Posterior vena cava (tissue), 2 donors: ENCODE measurements at regions not wholly inside any gene's neighbourhood (a gene's known extent, or its start where the extent isn't known, plus 50 kb on each side); places are given as distances from the start of the nearest gene placed in this dataset.

Source experiments
- DNase-seq: peaks from one replicate; pipeline ENCODE4 v3.0.0-alpha.2; 2020; ENCODE audit warnings: low spot score
- intact Hi-C, 2 donors: fragments of 100-400 bp; cut with DNase I; formaldehyde crosslinking; loops; one replicate each; pipeline versions ENCODE4 v1.14.1 to v1.14.2; 2022 to 2023
- donor health status: DM: yes; HTN: yes; CAD: no.
- donor health status: DM: yes; HTN: yes; CAD: no.

- intact Hi-C loops = no loop called here
- DNase-seq = no peak
Observed at GRCh38 chr15:91508633-91509032, 344.9 kb upstream of the SLCO3A1 start.

- intact Hi-C loops = no loop called here
- DNase-seq = no peak
Observed at GRCh38 chr15:91514147-91514546, 339.4 kb upstream of the SLCO3A1 start.

DNA sequence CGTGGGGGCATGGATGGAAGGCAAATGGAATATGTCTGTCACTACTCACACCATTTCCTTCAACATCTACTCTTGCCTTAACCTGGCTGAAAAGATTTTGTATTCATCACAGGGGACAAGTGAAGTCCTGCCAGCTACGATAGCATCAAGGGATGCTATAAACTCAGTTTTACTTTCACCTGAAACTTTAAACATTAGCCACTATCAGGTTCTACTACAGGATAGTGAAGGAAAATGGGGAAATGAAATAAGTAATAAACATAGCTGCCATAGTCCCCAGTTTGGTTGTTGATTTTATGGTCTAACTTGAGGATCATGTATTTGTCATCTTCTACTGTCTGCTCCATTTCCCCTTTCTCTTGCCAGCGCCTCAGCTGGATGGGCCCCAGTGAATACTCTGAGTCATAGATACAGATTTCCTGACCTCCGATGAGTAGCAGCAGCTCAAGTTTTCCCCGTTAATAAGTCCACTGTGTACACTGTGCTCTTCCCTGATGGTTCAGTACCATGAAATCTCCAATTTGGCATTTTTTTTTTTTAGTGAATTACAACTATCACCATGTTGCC is 338.2 kb upstream of the SLCO3A1 start:
- intact Hi-C loops = no loop called here
- peak; percentile 91 for DNase-seq

DNA sequence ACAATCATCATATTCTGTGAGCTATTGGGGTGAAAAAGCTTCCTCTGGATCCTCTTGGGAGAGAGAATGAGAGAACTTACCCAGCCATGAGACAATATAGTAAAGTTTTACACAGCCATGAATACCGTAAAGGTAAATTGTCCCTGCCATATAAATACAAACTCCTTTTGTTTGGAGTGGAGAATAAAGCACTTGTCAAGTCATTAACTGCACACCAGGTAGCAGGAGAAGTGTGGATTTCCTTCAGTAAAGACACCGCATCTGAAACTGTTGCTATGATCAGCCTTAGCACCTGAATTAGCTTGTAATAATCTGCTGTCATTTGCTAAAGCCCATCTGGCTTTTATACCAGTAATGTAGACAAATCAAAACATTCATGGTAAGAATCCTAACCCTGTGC is 336.6 kb upstream of the SLCO3A1 start:
- intact Hi-C loops = no loop called here
- DNase-seq = no peak

GRCh38 chr15:91517491-91518200 is 335.9 kb upstream of the SLCO3A1 start:
- DNase-seq = no peak
- intact Hi-C loops = no loop called here

- no peak for DNase-seq
- intact Hi-C loops = no loop called here
Observed at GRCh38 chr15:91520850-91521249, 332.7 kb upstream of the SLCO3A1 start.

DNA sequence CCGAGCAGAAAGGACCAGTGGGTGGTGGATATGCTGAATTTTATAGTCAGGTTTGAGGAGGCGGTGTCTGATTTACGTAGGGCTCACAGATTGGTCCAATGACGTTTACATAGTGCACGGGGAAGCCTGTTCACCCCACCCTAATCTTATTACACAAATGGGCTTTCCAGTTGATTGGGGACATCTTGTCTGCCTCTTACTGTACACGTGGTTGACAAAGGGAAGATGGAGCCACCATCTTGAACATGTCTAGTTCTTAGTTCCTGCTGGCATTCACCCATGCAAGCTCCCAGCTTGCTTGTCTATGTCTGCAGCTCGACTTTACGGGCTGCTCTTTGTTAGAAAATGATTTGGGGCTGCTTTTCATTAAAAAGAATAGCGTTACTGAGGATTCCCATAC is 332.0 kb upstream of the SLCO3A1 start:
- intact Hi-C loops = no loop called here

DNA sequence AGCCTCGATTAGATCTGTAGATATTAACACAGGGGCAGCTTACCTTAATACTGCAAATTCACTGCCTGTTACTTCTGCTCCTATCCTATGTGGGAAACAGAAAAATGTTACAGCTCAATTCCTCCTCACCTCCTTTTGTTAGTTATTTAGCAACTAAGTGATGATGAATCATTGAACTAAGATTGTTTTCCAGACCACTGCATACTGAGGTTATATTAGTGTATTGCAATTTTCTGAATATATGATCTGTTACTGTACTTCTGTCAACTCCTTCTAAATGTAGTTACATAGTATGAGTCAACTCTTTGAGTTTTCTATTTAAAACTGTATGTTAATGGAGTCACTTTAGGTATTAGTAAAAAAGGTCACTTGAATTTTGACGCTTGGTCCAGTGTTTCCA is 331.5 kb upstream of the SLCO3A1 start:
- no peak for DNase-seq
- intact Hi-C loops = no loop called here

More for the DNA sequence above, 332.0 kb upstream of the SLCO3A1 start:
- no peak for DNase-seq

- DNase-seq = no peak
- intact Hi-C loops = no loop called here
Observed at GRCh38 chr15:91522605-91523332, 330.7 kb upstream of the SLCO3A1 start.

DNA sequence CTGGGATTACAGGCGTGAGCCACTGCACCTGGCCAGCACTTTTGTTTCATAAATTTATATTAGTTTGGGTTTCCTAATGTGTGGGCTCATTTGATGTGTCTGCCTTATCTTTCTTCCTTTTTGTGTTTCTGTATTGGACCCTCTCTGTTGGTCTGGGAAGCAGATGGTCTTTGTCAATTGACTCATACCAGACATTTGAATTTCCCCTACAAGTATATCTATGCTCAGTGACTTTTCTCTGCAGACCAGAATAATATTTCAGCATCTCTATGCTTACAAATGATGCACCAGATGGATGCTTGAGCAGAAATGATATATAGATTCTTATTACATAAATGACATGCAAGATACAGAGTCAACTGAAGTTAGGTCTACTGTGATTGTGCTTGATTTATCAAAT is 329.9 kb upstream of the SLCO3A1 start:
- intact Hi-C loops = no loop called here

DNA sequence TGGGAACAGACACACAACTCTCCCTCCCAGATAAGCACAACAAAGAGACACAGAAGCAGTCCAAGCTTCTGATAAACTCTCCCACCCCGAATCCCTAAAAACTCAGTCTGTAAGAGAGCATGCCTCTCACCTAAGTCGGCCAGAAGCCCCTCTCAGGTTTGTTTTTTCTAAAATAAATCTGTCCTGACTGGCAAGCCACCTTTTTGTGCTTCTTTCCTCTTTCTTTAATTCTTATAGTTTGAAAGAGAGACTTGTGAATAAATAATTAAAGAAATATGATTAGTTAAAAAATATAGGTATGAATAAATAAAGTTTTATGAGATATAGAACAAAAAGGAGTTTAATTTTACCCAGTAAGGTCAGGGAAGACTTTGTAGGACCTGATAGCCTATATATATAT is 329.0 kb upstream of the SLCO3A1 start:
- DNase-seq = no peak
- intact Hi-C loops = no loop called here

More for the DNA sequence above, 329.9 kb upstream of the SLCO3A1 start:
- DNase-seq = no peak

GRCh38 chr15:91525751-91526150 is 327.8 kb upstream of the SLCO3A1 start:
- no peak for DNase-seq
- intact Hi-C loops = no loop called here

DNA sequence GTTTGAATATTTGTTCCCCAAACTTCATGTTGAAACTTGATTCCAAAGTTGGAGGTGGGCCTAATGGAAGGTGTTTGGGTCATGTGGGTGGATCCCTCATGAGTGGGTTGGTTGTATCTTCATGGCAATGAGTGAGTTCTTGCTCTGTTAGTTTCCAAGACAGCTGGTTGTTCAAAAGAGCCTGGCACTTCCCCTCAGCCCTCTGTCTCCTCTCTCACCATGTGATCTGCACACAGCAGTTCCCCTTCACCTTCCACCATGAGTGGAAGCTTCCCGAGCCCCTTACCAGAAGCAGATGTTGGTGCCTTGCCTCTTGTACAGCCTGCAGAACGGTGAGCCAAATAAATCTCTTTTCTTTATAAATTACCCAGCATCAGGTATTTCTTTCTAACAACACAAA is 327.1 kb upstream of the SLCO3A1 start:
- intact Hi-C loops = no loop called here
- DNase-seq = no peak

- intact Hi-C loops = no loop called here
Observed at GRCh38 chr15:91528801-91529200, 324.7 kb upstream of the SLCO3A1 start.

GRCh38 chr15:91529534-91529933 is 324.0 kb upstream of the SLCO3A1 start:
- DNase-seq = no peak
- intact Hi-C loops = no loop called here

More at GRCh38 chr15:91528801-91529200, 324.7 kb upstream of the SLCO3A1 start:
- DNase-seq = no peak

- intact Hi-C loops = no loop called here
- DNase-seq = no peak
Observed at GRCh38 chr15:91530279-91530678, 323.2 kb upstream of the SLCO3A1 start.

- DNase-seq = no peak
- intact Hi-C loops = no loop called here
Observed at GRCh38 chr15:91530956-91531582, 322.4 kb upstream of the SLCO3A1 start.

DNA sequence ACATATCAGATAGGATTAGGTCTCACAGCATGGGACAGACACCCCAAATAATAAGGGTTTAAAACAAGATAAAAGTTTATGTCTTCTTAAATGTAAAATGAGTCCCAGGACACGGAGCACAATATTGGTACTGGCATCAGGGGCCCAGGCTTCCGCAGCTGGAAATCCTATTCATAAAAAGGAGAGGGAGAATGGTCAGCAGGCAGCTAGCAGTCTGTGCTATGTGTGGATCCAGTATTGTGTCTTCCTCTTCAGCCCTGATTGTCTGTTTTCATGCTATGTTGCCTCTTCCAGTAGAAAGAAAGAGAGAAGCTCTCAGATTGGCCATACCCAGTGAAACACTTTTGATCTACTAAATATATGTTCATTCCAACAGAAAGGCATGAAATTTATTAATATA is 319.3 kb upstream of the SLCO3A1 start:
- intact Hi-C loops = no loop called here
- no peak for DNase-seq

GRCh38 chr15:91534976-91535375 is 318.5 kb upstream of the SLCO3A1 start:
- DNase-seq = no peak
- intact Hi-C loops = no loop called here

GRCh38 chr15:91535856-91536500 is 317.5 kb upstream of the SLCO3A1 start:
- no peak for DNase-seq
- intact Hi-C loops = no loop called here
